Uterus (tissue), 2 donors: ENCODE measurements at regions not wholly inside any gene's neighbourhood (a gene's known extent, or its start where the extent isn't known, plus 50 kb on each side); places are given as distances from the start of the nearest gene placed in this dataset.

Experiments used
- CTCF ChIP-seq, 4 experiments: fragments of 200-600 bp in 2 of 4; fragments of 450-650 bp in 2 of 4; sonication (generic) in 2 of 4; IDR thresholded peaks; one replicate each; pipeline ENCODE4 v1.5.1; 2016 to 2019; ENCODE audit warnings: antibody characterized with exemption in 4 of 4, mild to moderate bottlenecking in 2 of 4, moderate library complexity in 1 of 4
- POLR2A ChIP-seq, 2 donors: fragments of 450-650 bp; IDR thresholded peaks; one replicate each; pipeline ENCODE4 v1.6.1; 2016; ENCODE audit warnings: antibody characterized with exemption in 2 of 2, mild to moderate bottlenecking in 1 of 2, moderate library complexity in 1 of 2

- TF ChIP-seq CTCF (IDR thresholded peaks at IDR 0.05), result no peak
- no peak for TF ChIP-seq POLR2A (IDR thresholded peaks at IDR 0.05)
These were observed 174.0 kb upstream of the ATP1B1 start for GRCh38 chr1:168932539-168932938.
